Smooth muscle cell (in vitro differentiated cells): ENCODE measurements at regions not wholly inside any gene's neighbourhood (a gene's known extent, or its start where the extent isn't known, plus 50 kb on each side); places are given as distances from the start of the nearest gene placed in this dataset.

Source experiments
- DNase-seq: peaks from one replicate; lab custom pipeline; 2025; ENCODE audit not compliant: unreplicated experiment; lab: John Stamatoyannopoulos, UW
- H2AFZ ChIP-seq: fragments of 200-600 bp; sonication (generic); 2 replicates; pipeline ENCODE4 v1.6.0; 2016; ENCODE audit warnings: antibody characterized with exemption, low read depth, mild to moderate bottlenecking
- H3F3A ChIP-seq: fragments of 200-600 bp; sonication (generic); 2 replicates; pipeline ENCODE4 v1.6.0; 2017; ENCODE audit warnings: antibody characterized with exemption, low read depth
- H3K27ac ChIP-seq: fragments of 200-600 bp; sonication (generic); 2 replicates; pipeline ENCODE4 v1.5.1; 2016; ENCODE audit warnings: low read depth, mild to moderate bottlenecking
- H3K27me3 ChIP-seq: fragments of 200-600 bp; sonication (generic); 2 replicates; pipeline ENCODE4 v1.6.1; 2016; ENCODE audit warnings: low read depth, mild to moderate bottlenecking
- H3K36me3 ChIP-seq: fragments of 200-600 bp; sonication (generic); 2 replicates; pipeline ENCODE4 v1.5.1; 2016; ENCODE audit warnings: low read depth
- H3K4me1 ChIP-seq: fragments of 200-600 bp; sonication (generic); 2 replicates; pipeline ENCODE4 v1.5.1; 2016; ENCODE audit warnings: low read depth
- H3K4me2 ChIP-seq: fragments of 200-600 bp; sonication (generic); 2 replicates; pipeline ENCODE4 v1.6.0; 2016; ENCODE audit warnings: mild to moderate bottlenecking
- H3K4me3 ChIP-seq: fragments of 200-600 bp; sonication (generic); 2 replicates; pipeline ENCODE4 v1.5.1; 2016; ENCODE audit warnings: mild to moderate bottlenecking
- H3K79me2 ChIP-seq: fragments of 200-600 bp; sonication (generic); 2 replicates; pipeline ENCODE4 v1.6.0; 2016; ENCODE audit warnings: low read depth, mild to moderate bottlenecking
- H3K9ac ChIP-seq: fragments of 200-600 bp; sonication (generic); 2 replicates; pipeline ENCODE4 v1.6.0; 2016; ENCODE audit warnings: low read depth
- H3K9me3 ChIP-seq: fragments of 200-600 bp; sonication (generic); replicated peaks from 2 replicates; pipeline ENCODE4 v1.5.1; 2016; ENCODE audit warnings: low read depth
- H4K20me1 ChIP-seq: fragments of 200-600 bp; sonication (generic); 2 replicates; pipeline ENCODE4 v1.6.0; 2016; ENCODE audit warnings: low read depth
- CTCF ChIP-seq: fragments of 200-600 bp; sonication (generic); IDR thresholded peaks from 2 replicates; pipeline ENCODE4 v1.5.1; 2017; ENCODE audit warnings: borderline replicate concordance, mild to moderate bottlenecking, antibody characterized with exemption; ENCODE audit not compliant: insufficient read depth, poor library complexity, severe bottlenecking
- WGBS: methylation state at CpG from one replicate; pipeline ENCODE4 v1.1.7; 2016; ENCODE audit warnings: low lambda C conversion rate; 5-methylcytosine and 5-hydroxymethylcytosine counted together

DNA sequence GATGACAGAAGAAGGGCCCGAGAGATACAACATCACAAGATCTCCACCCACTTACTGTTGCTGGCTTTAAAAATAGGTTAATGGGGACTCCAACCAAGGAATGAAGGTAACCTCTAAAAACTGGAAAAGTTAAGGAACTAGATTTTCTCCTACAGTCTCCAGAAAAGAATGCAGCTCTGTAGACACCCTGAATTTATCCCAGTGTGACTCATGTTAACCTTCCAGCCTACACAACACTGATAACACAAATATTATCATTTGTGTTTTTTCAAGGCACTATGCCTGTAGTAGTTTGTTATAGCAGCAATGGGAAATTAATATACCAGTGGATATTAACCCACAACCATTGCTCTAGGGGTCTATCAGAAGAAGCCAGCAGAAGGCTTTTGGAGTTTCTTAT lies 730.7 kb upstream of the ZP4 start:
- no peak overlapping the region for H3K27ac ChIP-seq
- H3K79me2 ChIP-seq = no peaks in the 10 kb centered on the region
- no peak for DNase-seq
- H2AFZ ChIP-seq = no peak overlapping the region
- no peak overlapping the region for H3K4me3 ChIP-seq
- H3K36me3 ChIP-seq = no peaks in the 10 kb centered on the region
- no peak for TF ChIP-seq CTCF
- no peaks in the 10 kb centered on the region for H3K9me3 ChIP-seq
- H3K4me2 ChIP-seq = no peak overlapping the region
- H3F3A ChIP-seq = no peaks in the 10 kb centered on the region
- no peak overlapping the region for H3K9ac ChIP-seq
- no peaks in the 10 kb centered on the region for H4K20me1 ChIP-seq
- no peaks in the 10 kb centered on the region for H3K27me3 ChIP-seq
- WGBS = 52% methylated on average over 1 of the region's 1 CpG
- no peaks in the 10 kb centered on the region for H3K4me1 ChIP-seq

GRCh38 chr1:238619652-238620051 lies 728.9 kb upstream of the ZP4 start:
- Histone ChIP-seq H3K4me3 (no peak overlapping the region), H3K9me3 (no peaks in the 10 kb centered on the region), H3K4me1 (no peaks in the 10 kb centered on the region), H4K20me1 (no peaks in the 10 kb centered on the region), H3K79me2 (no peaks in the 10 kb centered on the region), H2AFZ (no peak overlapping the region), H3K27me3 (no peaks in the 10 kb centered on the region), H3K36me3 (no peaks in the 10 kb centered on the region), H3F3A (no peaks in the 10 kb centered on the region), H3K27ac (no peak overlapping the region), H3K4me2 (no peak overlapping the region), H3K9ac (no peak overlapping the region)
- no peak for TF ChIP-seq CTCF
- DNase-seq = no peak

DNA sequence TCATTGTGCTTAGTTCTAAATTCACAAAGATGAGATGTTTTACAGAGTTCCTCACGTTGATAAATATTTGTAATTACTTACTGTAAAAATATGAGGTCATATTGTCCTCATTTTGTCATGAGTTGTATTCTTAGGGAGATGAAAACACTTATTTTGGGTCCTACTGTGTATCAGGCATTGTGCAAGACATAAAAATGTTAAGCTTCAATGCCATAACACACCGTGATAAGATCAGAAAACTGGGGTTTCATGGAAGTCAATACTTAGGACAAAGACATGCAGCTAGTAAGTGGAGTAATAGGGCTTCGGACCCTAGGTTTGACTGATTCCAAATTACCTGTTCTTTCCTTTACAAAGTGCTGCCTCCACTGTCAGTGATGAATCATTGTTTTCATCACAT lies 720.7 kb upstream of the ZP4 start:
- H3K9ac ChIP-seq = no peak overlapping the region
- DNase-seq = no peak
- H3K4me1 ChIP-seq = no peaks in the 10 kb centered on the region
- H3K36me3 ChIP-seq = no peaks in the 10 kb centered on the region
- H4K20me1 ChIP-seq = no peaks in the 10 kb centered on the region
- no peak overlapping the region for H3K27ac ChIP-seq
- H3K4me3 ChIP-seq = no peak overlapping the region
- TF ChIP-seq CTCF = no peak
- H3K79me2 ChIP-seq = no peaks in the 10 kb centered on the region
- WGBS = 93% methylated on average over 3 of the region's 3 CpGs
- H2AFZ ChIP-seq = no peak overlapping the region
- H3K9me3 ChIP-seq = no peaks in the 10 kb centered on the region
- no peak overlapping the region for H3K4me2 ChIP-seq
- no peaks in the 10 kb centered on the region for H3F3A ChIP-seq
- no peaks in the 10 kb centered on the region for H3K27me3 ChIP-seq

DNA sequence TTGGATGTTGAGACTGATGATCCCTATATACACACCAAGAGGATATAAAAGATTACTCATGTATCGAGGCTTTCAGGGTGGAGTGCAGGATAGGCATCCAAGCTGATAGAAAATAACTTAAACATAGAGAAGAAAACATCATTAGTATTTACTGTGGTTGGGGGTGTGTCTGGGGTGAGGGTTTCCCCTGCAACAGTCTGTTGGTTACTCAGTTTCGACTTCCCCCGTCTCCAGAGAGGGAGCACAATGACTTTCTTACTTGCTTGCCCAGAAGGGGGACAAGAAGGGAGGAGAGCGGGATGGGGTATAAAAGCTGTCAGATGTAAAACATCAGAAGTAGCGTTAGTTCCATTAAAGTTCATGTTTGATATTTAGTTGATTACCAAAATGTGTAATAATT lies 717.4 kb upstream of the ZP4 start:
- WGBS = 88% methylated on average over 5 of the region's 5 CpGs
- no peaks in the 10 kb centered on the region for H3K36me3 ChIP-seq
- DNase-seq = no peak
- no peak overlapping the region for H3K4me3 ChIP-seq
- H3K4me1 ChIP-seq = no peaks in the 10 kb centered on the region
- TF ChIP-seq CTCF = no peak
- H4K20me1 ChIP-seq = no peaks in the 10 kb centered on the region
- H3K27me3 ChIP-seq = no peaks in the 10 kb centered on the region
- H3K9ac ChIP-seq = no peak overlapping the region
- H3K27ac ChIP-seq = no peak overlapping the region
- H3K79me2 ChIP-seq = no peaks in the 10 kb centered on the region
- H2AFZ ChIP-seq = no peak overlapping the region
- H3F3A ChIP-seq = no peaks in the 10 kb centered on the region
- H3K4me2 ChIP-seq = no peak overlapping the region
- no peaks in the 10 kb centered on the region for H3K9me3 ChIP-seq
